IMR-90 (cell line): ENCODE measurements at regions not wholly inside any gene's neighbourhood (a gene's known extent, or its start where the extent isn't known, plus 50 kb on each side); places are given as distances from the start of the nearest gene placed in this dataset.
A peak's percentile ranks its signal among the peaks of the same experiment; 100 is the strongest.

Experiments
- ATAC-seq: fragments of 200-7000 bp; cut with Tn5 transposase; 2 replicates; pipeline ENCODE4 v1.9.1; 2020; ENCODE audit warnings: low read depth, mild to moderate bottlenecking, moderate library complexity
- BruUV-seq: library from RNA; stranded (reverse); fragments of 400-500 nt; replicated peaks from 2 replicates; lab custom pipeline; 2021; lab: Mats Ljungman, UMichigan
- CTCF ChIA-PET: fragments of 300-600 bp; formaldehyde crosslinking; extraction: SDS; loops from one replicate; lab custom pipeline; 2021; ENCODE audit warnings: antibody characterized with exemption; lab: Yijun Ruan, JAX
- POLR2A ChIA-PET: fragments of 300-600 bp; sonication (Branson Sonifier 250); formaldehyde crosslinking; loops from one replicate; lab custom pipeline; 2022; ENCODE audit warnings: antibody characterized with exemption; ENCODE audit not compliant: unreplicated experiment; lab: Charles Lee
- DNase-seq: peaks from one replicate; pipeline ENCODE4 v3.0.0; 2013
- H2AFZ ChIP-seq: replicated peaks from 2 replicates; pipeline ENCODE3; 2013; ENCODE audit warnings: low read length, mild to moderate bottlenecking; ENCODE audit not compliant: poor library complexity
- H2AK5ac ChIP-seq: 2 replicates; pipeline ENCODE4 v1.6.1; 2013; ENCODE audit warnings: low read depth, low read length, inconsistent platforms
- H2AK9ac ChIP-seq: replicated peaks from 2 replicates; pipeline ENCODE3; 2013; ENCODE audit warnings: mild to moderate bottlenecking, low read depth, low read length, moderate library complexity; ENCODE audit not compliant: poor library complexity
- H2BK120ac ChIP-seq: 2 replicates; pipeline ENCODE4 v1.6.1; 2013; ENCODE audit warnings: low read depth, low read length, inconsistent platforms
- H2BK15ac ChIP-seq: 3 replicates; pipeline ENCODE4 v1.6.1; 2013; ENCODE audit warnings: low read depth, low read length, inconsistent platforms
- H2BK20ac ChIP-seq: 2 replicates; pipeline ENCODE4 v1.6.1; 2013; ENCODE audit warnings: low read depth, mild to moderate bottlenecking, inconsistent platforms, low read length, moderate library complexity
- H2BK5ac ChIP-seq: 2 replicates; pipeline ENCODE4 v1.6.1; 2013; ENCODE audit warnings: mild to moderate bottlenecking, low read depth, low read length, inconsistent platforms; ENCODE audit not compliant: poor library complexity, severe bottlenecking
- H3K14ac ChIP-seq: replicated peaks from 2 replicates; pipeline ENCODE4 v1.6.1; 2013; ENCODE audit warnings: low read depth, low read length, inconsistent platforms
- H3K18ac ChIP-seq: 2 replicates; pipeline ENCODE4 v1.6.1; 2013; ENCODE audit warnings: low read depth, low read length, control low read depth
- H3K23ac ChIP-seq: 2 replicates; pipeline ENCODE4 v1.6.1; 2013; ENCODE audit warnings: low read depth, low read length, inconsistent platforms
- H3K27ac ChIP-seq: 2 replicates; pipeline ENCODE4 v1.5.1; 2013; ENCODE audit warnings: mild to moderate bottlenecking, control low read depth, low read length; ENCODE audit not compliant: insufficient read depth
- H3K27me3 ChIP-seq: 2 replicates; pipeline ENCODE4 v1.6.1; 2013; ENCODE audit warnings: low read length; ENCODE audit not compliant: control insufficient read depth, insufficient read depth
- H3K36me3 ChIP-seq: 2 replicates; pipeline ENCODE4 v1.6.1; 2013; ENCODE audit warnings: low read length, mixed read lengths; ENCODE audit not compliant: control insufficient read depth, insufficient read depth
- H3K4ac ChIP-seq: 2 replicates; pipeline ENCODE4 v1.6.1; 2013; ENCODE audit warnings: low read depth, low read length, inconsistent platforms
- H3K4me1 ChIP-seq: 2 replicates; pipeline ENCODE4 v1.6.1; 2013; ENCODE audit warnings: low read length, mixed read lengths; ENCODE audit not compliant: control insufficient read depth, insufficient read depth
- H3K4me2 ChIP-seq: 2 replicates; pipeline ENCODE4 v1.6.1; 2013; ENCODE audit warnings: low read depth, mild to moderate bottlenecking, control low read depth, low read length, moderate library complexity
- H3K4me3 ChIP-seq: 2 replicates; pipeline ENCODE4 v1.5.1; 2013; ENCODE audit warnings: low read depth, mild to moderate bottlenecking, control low read depth, low read length, moderate library complexity; ENCODE audit not compliant: insufficient read depth
- H3K56ac ChIP-seq: 2 replicates; pipeline ENCODE4 v1.6.1; 2013; ENCODE audit warnings: low read length, inconsistent platforms; ENCODE audit not compliant: insufficient read depth; ENCODE audit errors: extremely low read depth
- H3K79me1 ChIP-seq, 2 experiments: 2 replicates each; pipeline ENCODE4 v1.6.1; 2013; ENCODE audit warnings: low read length in 2 of 2, inconsistent platforms in 1 of 2, low read depth in 1 of 2
- H3K9ac ChIP-seq: 2 replicates; pipeline ENCODE4 v1.6.1; 2013; ENCODE audit warnings: low read depth, low read length, control low read depth
- H3K9me1 ChIP-seq: 2 replicates; pipeline ENCODE4 v1.6.1; 2013; ENCODE audit warnings: low read length, inconsistent platforms; ENCODE audit not compliant: insufficient read depth
- H3K9me3 ChIP-seq: 2 replicates; pipeline ENCODE4 v1.6.1; 2013; ENCODE audit warnings: low read length; ENCODE audit not compliant: control insufficient read depth, insufficient read depth
- H4K20me1 ChIP-seq: 2 replicates; pipeline ENCODE4 v1.6.1; 2013; ENCODE audit warnings: low read length, inconsistent platforms; ENCODE audit not compliant: insufficient read depth
- H4K5ac ChIP-seq: 2 replicates; pipeline ENCODE4 v1.6.1; 2013; ENCODE audit warnings: mild to moderate bottlenecking, low read depth, low read length, control low read depth
- H4K8ac ChIP-seq, 2 experiments: 2 replicates each; pipeline ENCODE4 v1.6.1; 2013; ENCODE audit warnings: low read depth in 2 of 2, low read length in 2 of 2, control low read depth in 1 of 2, inconsistent platforms in 1 of 2
- H4K91ac ChIP-seq: 2 replicates; pipeline ENCODE4 v1.6.1; 2013; ENCODE audit warnings: low read depth, low read length, inconsistent platforms; ENCODE audit not compliant: insufficient read depth
- BHLHE40 ChIP-seq: fragments of 150-350 bp; IDR thresholded peaks from 2 replicates; pipeline ENCODE4 v1.6.1; 2016; ENCODE audit warnings: mild to moderate bottlenecking, low read depth, low read length
- CHD1 ChIP-seq: IDR thresholded peaks from 2 replicates; pipeline ENCODE4 v1.6.1; 2012; ENCODE audit warnings: low read depth, low read length, improper control_type of control experiment
- FOS ChIP-seq: fragments of 150-350 bp; IDR thresholded peaks from 2 replicates; pipeline ENCODE4 v1.6.1; 2016; ENCODE audit warnings: low read depth, low read length
- MAFK ChIP-seq: IDR thresholded peaks from 2 replicates; pipeline ENCODE4 v1.6.1; 2012; ENCODE audit warnings: low read depth, low read length, improper control_type of control experiment
- MXI1 ChIP-seq: IDR thresholded peaks from 2 replicates; pipeline ENCODE4 v1.6.1; 2012; ENCODE audit warnings: low read depth, mild to moderate bottlenecking, low read length, moderate library complexity, borderline replicate concordance
- RAD21 ChIP-seq: IDR thresholded peaks from 2 replicates; pipeline ENCODE4 v1.6.1; 2012; ENCODE audit warnings: low read length, improper control_type of control experiment
- RCOR1 ChIP-seq: IDR thresholded peaks from 2 replicates; pipeline ENCODE4 v1.6.1; 2012; ENCODE audit warnings: mild to moderate bottlenecking, low read length, improper control_type of control experiment; ENCODE audit not compliant: insufficient replicate concordance
- RFX5 ChIP-seq: IDR thresholded peaks from 2 replicates; pipeline ENCODE4 v1.8.0; 2012; ENCODE audit warnings: low read depth, mild to moderate bottlenecking, low read length, moderate library complexity
- SMC3 ChIP-seq: fragments of 150-350 bp; IDR thresholded peaks from 2 replicates; pipeline ENCODE4 v1.6.1; 2016; ENCODE audit warnings: low read depth, mild to moderate bottlenecking, antibody characterized with exemption, low read length, moderate library complexity
- WGBS, 2 experiments: methylation state at CpG; one replicate each; pipeline versions ENCODE4 v1.1.5 to v1.1.7; 2013; ENCODE audit warnings: missing lambda C conversion rate in 2 of 2; ENCODE audit not compliant: insufficient read length in 1 of 2; ENCODE audit errors: extremely low coverage in 2 of 2; 5-methylcytosine and 5-hydroxymethylcytosine counted together
- dilution Hi-C: fragments of 300-500 bp; cut with HindIII; formaldehyde crosslinking; loops from one replicate; pipeline ENCODE4 v1.14.3; 2018; ENCODE audit warnings: low sequenced_read_pairs; ENCODE audit not compliant: unreplicated experiment
- in situ Hi-C: fragments of 300-500 bp; cut with MboI; formaldehyde crosslinking; loops from 3 replicates; pipeline ENCODE4 v1.14.3; 2019; ENCODE audit warnings: low sequenced_read_pairs, inconsistent platforms, mixed read lengths
- intact Hi-C: fragments of 100-400 bp; cut with micrococcal nuclease; formaldehyde crosslinking; loops from 2 replicates; pipeline ENCODE4 v1.10.0; 2022
- TF ChIP-seq, protein P1 (sequence below): conservative IDR thresholded peaks from 2 replicates; pipeline ENCODE4 v1.5.1; 2012; ENCODE audit warnings: mild to moderate bottlenecking, low read depth, low read length, improper control_type of control experiment

DNA sequence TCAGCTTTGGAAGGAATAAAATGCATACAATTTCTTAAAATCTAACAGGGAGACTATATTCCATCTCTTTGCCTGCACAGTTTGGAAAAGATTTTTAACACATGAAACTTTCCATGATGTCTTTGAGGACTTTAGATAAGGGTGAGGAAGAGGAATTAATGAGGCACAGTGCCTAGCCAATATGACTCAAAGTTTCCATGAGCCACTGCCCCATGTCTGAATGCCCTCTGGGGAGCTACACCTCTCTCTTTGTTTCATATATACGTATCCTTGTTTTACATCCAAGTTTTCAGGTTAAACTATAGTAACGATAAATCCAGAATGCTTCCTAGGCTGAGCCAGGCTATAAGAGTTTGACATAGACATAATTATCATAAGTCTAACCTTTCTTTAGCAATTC is 349.3 kb upstream of the TLE4 start:
- Histone ChIP-seq H4K8ac (0 out of 4 replicates have a peak overlapping the region, but pooled peaks of 1 of the 2 experiments have one; percentile 21), H3K4me1 (no peaks in the 10 kb centered on the region; the same call in 1 of the 2 replicates), H3K4ac (peak overlapping the region; percentile 78; the same call in 1 of the 2 replicates), H3K9me1 (no peaks in the 10 kb centered on the region), H3K79me1 (no peaks in the 10 kb centered on the region), H3K9ac (no peak overlapping the region), H4K91ac (0 out of 2 replicates have a peak overlapping the region, but pooled peaks have one; percentile 21), H3K9me3 (no peaks in the 10 kb centered on the region), H2BK120ac (peak overlapping the region; percentile 84), H4K5ac (peak overlapping the region; percentile 49; the same call in 1 of the 2 replicates), H4K20me1 (no peaks in the 10 kb centered on the region), H3K23ac (no peak overlapping the region), H3K4me2 (no peak overlapping the region), H3K18ac (peak overlapping the region; percentile 84; the same call in 1 of the 2 replicates), H3K56ac (no peak overlapping the region), H2BK5ac (peak overlapping the region; percentile 86), H3K27ac (no peak overlapping the region), H3K27me3 (no peaks in the 10 kb centered on the region), H2BK20ac (peak overlapping the region; percentile 94), H2BK15ac (peak overlapping the region; percentile 93; the same call in 1 of the 3 replicates), H2AFZ (no peak overlapping the region), H2AK9ac (no peak overlapping the region), H3K14ac (peak overlapping the region; percentile 69), H3K36me3 (no peaks in the 10 kb centered on the region), H2AK5ac (peak overlapping the region; percentile 67; the same call in 1 of the 2 replicates), H3K4me3 (no peak overlapping the region)
- DNase-seq = no peak
- ChIA-PET CTCF (no interaction called here), POLR2A (no interaction called here)
- WGBS, 2 experiments = no CpG with 5 or more reads among the region's 2 CpGs
- BruUV-seq = no TSS peak
- ATAC-seq = no peak
- in situ Hi-C loops = no loop called here
- intact Hi-C loops = no loop called here
- TF ChIP-seq, protein P1, sequence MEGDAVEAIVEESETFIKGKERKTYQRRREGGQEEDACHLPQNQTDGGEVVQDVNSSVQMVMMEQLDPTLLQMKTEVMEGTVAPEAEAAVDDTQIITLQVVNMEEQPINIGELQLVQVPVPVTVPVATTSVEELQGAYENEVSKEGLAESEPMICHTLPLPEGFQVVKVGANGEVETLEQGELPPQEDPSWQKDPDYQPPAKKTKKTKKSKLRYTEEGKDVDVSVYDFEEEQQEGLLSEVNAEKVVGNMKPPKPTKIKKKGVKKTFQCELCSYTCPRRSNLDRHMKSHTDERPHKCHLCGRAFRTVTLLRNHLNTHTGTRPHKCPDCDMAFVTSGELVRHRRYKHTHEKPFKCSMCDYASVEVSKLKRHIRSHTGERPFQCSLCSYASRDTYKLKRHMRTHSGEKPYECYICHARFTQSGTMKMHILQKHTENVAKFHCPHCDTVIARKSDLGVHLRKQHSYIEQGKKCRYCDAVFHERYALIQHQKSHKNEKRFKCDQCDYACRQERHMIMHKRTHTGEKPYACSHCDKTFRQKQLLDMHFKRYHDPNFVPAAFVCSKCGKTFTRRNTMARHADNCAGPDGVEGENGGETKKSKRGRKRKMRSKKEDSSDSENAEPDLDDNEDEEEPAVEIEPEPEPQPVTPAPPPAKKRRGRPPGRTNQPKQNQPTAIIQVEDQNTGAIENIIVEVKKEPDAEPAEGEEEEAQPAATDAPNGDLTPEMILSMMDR = no peak
- TF ChIP-seq MXI1 (no peak), RAD21 (no peak), CHD1 (no peak), BHLHE40 (no peak), RCOR1 (no peak), FOS (no peak), MAFK (no peak), RFX5 (no peak), SMC3 (no peak)
- dilution Hi-C loops = no loop called here
